Testis (tissue), 2 donors: ENCODE measurements at regions not wholly inside any gene's neighbourhood (a gene's known extent, or its start where the extent isn't known, plus 50 kb on each side); places are given as distances from the start of the nearest gene placed in this dataset.

Source experiments
- CTCF ChIP-seq, 3 experiments: fragments of 450-650 bp in 2 of 3; fragments of 200-600 bp in 1 of 3; sonication (generic) in 1 of 3; IDR thresholded peaks; one replicate each; pipeline ENCODE4 v1.5.1; 2016 to 2019; ENCODE audit warnings: antibody characterized with exemption in 3 of 3, mild to moderate bottlenecking in 2 of 3, moderate library complexity in 1 of 3
- POLR2A ChIP-seq: fragments of 450-650 bp; IDR thresholded peaks from one replicate; pipeline ENCODE4 v1.6.1; 2017; ENCODE audit warnings: antibody characterized with exemption, mild to moderate bottlenecking, moderate library complexity

GRCh38 chr20:53845980-53846379 is 224.4 kb downstream of the BCAS1 start:
- TF ChIP-seq CTCF (IDR thresholded peaks at IDR 0.05) (no peak), POLR2A (no peak)
